Raji (cell line): ENCODE measurements at regions not wholly inside any gene's neighbourhood (a gene's known extent, or its start where the extent isn't known, plus 50 kb on each side); places are given as distances from the start of the nearest gene placed in this dataset.

ENCODE experiments used
- POLR2A ChIP-seq: IDR thresholded peaks from 2 replicates; pipeline ENCODE4 v1.6.1; 2011; ENCODE audit warnings: low read depth, low read length, control low read depth; ENCODE audit not compliant: insufficient read depth

GRCh38 chr2:7513834-7514233 lies 596.6 kb downstream of the RNF144A start:
- no peak for TF ChIP-seq POLR2A

DNA sequence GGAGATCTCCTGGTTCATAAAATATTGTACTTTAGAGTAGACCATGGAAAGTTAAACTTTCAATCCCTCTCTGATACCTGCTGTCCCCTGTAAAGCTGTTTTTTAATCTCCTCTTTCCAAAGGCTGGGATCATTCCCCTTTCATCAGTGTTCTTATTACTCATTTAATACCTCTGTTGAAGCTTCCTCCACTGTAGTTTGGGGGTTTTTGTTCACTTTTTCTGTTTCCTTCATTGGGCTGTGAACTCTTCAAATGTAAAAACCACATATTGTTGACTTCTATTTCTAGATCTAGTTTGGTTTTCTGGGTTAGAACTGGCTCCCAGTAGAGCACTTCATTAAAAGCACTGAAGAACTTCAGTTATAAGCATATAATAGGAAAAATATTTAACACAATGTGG lies 598.1 kb downstream of the RNF144A start:
- no peak for TF ChIP-seq POLR2A

GRCh38 chr2:7516484-7517063 lies 599.4 kb downstream of the RNF144A start:
- no peak for TF ChIP-seq POLR2A

- no peak for TF ChIP-seq POLR2A
Observed at GRCh38 chr2:7517088-7517487, 599.9 kb downstream of the RNF144A start.

GRCh38 chr2:7517851-7518250 lies 600.6 kb downstream of the RNF144A start:
- no peak for TF ChIP-seq POLR2A

GRCh38 chr2:7523481-7524120 lies 606.4 kb downstream of the RNF144A start:
- no peak for TF ChIP-seq POLR2A

DNA sequence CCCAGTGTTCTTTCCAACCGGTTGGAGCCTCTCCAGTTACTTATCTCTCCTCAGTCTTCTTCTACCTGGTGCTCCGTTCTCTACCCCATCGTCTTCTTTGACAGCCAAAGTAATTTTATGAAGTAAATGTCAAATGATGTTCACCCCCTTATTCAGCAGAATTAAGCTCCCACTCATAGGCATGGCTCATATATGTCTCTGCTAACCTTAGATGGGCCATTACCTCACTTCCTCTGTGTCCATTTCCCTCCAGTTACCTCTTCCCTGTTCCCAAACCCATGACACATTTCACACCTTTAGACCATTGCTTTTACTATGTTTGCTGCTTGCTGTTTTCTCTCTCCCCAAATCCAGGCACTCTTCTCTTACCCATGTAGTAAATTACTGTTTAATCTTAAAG lies 607.0 kb downstream of the RNF144A start:
- no peak for TF ChIP-seq POLR2A

DNA sequence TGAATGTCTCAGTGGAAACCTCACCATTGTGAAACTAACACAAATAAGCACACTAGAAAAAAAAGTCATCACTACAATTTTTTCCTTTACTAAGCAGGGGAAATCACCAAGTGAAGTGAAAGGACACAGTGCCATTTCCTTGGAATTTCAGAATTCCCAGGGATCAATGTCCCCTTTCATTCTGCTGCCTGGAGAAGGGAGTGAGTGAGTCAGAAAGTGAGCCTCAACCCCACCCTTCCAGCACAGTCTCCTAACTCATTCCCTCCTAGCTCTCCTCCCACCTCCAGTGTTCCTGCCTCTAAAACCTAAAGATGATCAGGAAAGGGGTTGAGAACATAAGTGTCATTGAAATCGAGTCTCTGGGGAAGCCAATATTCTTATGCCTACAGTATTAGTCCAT lies 608.5 kb downstream of the RNF144A start:
- no peak for TF ChIP-seq POLR2A

- TF ChIP-seq POLR2A: no peak
Observed at GRCh38 chr2:7527165-7527722, 610.0 kb downstream of the RNF144A start.

DNA sequence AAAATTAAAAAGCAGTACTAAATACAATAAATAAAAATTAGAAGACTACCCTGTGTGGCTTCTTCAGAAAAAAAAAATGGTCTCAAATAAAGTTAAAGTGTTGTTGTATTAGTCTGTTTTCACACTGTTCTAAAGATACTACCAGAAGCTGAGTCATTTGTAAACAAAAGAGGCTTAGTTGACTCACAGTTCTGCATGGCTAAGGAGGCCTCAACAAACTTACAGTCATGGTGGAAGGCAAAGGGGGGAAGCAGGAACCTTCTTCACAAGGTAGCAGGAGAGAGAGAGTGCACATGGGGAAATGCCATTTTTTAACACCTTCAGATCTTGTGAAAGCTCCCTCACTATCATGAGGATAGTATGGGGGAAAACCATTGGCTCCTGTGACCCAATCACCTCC lies 612.8 kb downstream of the RNF144A start:
- TF ChIP-seq POLR2A: no peak

GRCh38 chr2:7539077-7539476 lies 621.9 kb downstream of the RNF144A start:
- no peak for TF ChIP-seq POLR2A

DNA sequence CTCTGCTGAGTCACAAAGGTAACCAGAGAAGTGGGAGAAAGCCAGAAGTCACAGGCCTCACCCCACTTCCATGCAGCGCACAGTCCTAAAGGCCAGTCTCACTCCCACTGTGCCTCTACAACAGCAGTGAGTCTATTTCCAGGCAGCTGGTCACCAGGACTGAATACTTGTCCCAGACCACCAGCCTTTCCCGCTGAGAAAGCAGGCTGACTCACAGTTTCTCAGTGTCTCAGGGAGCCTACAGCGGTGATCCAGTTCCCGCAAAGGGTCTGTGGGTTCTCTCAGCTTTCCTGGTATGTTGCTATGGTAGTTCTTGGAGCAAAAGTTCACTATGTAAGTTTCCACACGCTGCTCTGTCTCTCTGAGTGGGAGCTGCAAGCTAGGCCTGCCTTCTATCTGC lies 622.5 kb downstream of the RNF144A start:
- no peak for TF ChIP-seq POLR2A

DNA sequence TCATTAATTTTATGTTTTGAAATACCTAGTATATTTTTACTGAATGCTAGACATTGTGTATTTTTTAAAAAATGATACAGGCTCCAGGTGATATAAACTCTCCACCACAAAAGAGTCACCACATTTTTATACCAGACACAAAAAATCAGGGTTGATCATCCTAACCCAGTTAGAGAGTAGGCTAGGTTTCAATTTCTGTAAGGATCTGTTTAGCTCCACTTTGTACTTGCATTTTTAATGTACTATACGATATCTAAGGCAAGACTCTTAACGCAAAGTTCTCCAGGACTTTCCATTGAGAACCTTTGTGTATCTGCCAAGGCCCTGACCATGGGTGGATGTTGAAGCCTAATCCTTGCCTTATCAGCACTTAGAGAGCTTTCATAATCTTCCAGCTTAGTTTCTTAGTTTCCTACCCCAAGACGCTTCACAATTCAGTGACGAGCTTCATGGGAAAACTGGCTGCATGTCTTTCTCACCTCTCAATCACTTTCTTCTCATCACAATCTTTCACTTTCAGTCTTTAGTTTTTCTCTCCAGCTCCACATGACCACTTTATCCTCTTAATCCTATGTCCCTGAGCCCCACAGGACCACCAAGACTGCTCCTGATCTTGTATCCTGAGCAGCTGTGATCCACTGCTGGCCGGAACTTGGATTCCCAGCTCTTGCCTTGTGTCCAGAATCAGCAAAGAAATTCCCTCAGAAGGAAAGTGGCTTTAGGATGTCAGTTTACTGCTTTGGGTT lies 635.8 kb downstream of the RNF144A start:
- no peak for TF ChIP-seq POLR2A

DNA sequence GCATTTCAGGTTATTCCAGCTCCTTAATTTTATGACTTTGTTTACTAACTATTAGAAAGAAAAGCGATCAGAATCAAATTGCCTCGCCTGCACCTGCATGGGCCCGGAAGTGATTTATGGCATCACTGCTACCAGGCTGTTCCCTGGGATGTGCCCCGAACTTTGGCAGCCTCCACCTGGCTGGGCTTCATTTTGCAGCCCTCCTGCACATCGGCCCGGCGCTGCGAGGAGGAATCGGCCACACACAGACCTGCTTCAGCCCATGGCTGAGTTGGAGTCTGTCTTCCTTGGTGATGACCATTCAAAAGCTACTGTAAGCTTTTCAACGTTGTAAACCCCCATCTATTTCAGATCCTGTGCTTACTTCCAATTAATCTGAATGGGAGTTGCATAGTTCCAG lies 638.0 kb downstream of the RNF144A start:
- no peak for TF ChIP-seq POLR2A

- no peak for TF ChIP-seq POLR2A
Observed at GRCh38 chr2:7557376-7557775, 640.2 kb downstream of the RNF144A start.

DNA sequence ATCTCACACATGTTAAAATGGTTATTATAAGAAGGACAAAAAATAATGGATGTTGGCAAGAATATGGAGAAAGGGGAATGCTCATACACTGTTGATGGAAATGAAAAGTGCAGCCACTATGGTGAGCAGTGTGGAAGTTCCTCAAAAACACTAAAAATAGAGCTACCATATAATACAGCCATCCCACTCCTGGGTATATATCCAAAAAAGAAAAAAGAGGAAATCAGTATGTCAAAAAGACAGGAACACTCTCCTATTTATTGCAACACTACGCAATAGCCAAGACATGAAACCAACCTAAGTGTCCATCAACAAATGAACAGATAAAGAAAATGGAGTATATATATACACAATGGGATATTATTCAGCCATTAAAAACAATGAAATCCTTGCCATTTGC lies 642.6 kb downstream of the RNF144A start:
- no peak for TF ChIP-seq POLR2A
